HepG2 (cell line): ENCODE measurements at regions not wholly inside any gene's neighbourhood (a gene's known extent, or its start where the extent isn't known, plus 50 kb on each side); places are given as distances from the start of the nearest gene placed in this dataset.

ENCODE experiments used
- ATAC-seq: fragments of 200-7000 bp; cut with Tn5 transposase; 3 replicates; pipeline ENCODE4 v1.9.1; 2020; ENCODE audit warnings: mild to moderate bottlenecking, moderate library complexity
- BruUV-seq: library from RNA; stranded (reverse); fragments of 400-500 nt; replicated peaks from 2 replicates; lab custom pipeline; 2021; lab: Mats Ljungman, UMichigan
- CTCF ChIA-PET: fragments of 300-600 bp; formaldehyde crosslinking; extraction: SDS; loops from one replicate; lab custom pipeline; 2021; ENCODE audit warnings: low total read pairs, inconsistent platforms, low intra/inter-chr PET ratio; lab: Yijun Ruan, JAX
- POLR2A ChIA-PET: fragments of 350-600 bp; sonication (Branson Sonifier 250); formaldehyde crosslinking; loops from one replicate; lab custom pipeline; 2020; ENCODE audit warnings: antibody characterized with exemption, inconsistent platforms; lab: Yijun Ruan, JAX
- DNase-seq: peaks from one replicate; pipeline ENCODE4 v3.0.0-alpha.2; 2015; ENCODE audit warnings: low spot score
- FAIRE-seq: peaks from 3 replicates; lab custom pipeline; 2011; peaks lifted over from hg19 to GRCh38; lab: Jason Lieb, UNC
- H2AFZ ChIP-seq: one replicate; pipeline ENCODE4 v1.6.1; 2011; ENCODE audit warnings: low read length, inconsistent platforms
- H3K27ac ChIP-seq: fragments of 300-600 bp; 3 replicates; pipeline ENCODE4 v1.8.0; 2011; ENCODE audit warnings: mixed run types, mild to moderate bottlenecking, mixed read lengths, low read length, inconsistent platforms; ENCODE audit not compliant: insufficient read depth; ENCODE audit errors: extremely low read length
- H3K27me3 ChIP-seq, 2 experiments: fragments of 200-600 bp in 1 of 2; 2 replicates in 1 of 2; 3 replicates in 1 of 2; pipeline versions ENCODE4 v1.6.0 to v1.8.0; 2011; ENCODE audit warnings: low read length in 2 of 2, mild to moderate bottlenecking in 2 of 2, moderate library complexity in 2 of 2, inconsistent platforms in 1 of 2; ENCODE audit not compliant: insufficient read depth in 2 of 2, control insufficient read depth in 1 of 2
- H3K36me3 ChIP-seq, 2 experiments: fragments of 200-600 bp in 1 of 2; replicated peaks in 1 of 2; 2 replicates in 1 of 2; 3 replicates in 1 of 2; pipeline versions ENCODE4 v1.5.1 to v1.8.0; 2011; ENCODE audit warnings: low read length in 2 of 2, inconsistent platforms in 1 of 2; ENCODE audit not compliant: insufficient read depth in 2 of 2, control insufficient read depth in 1 of 2
- H3K4me1 ChIP-seq: 2 replicates; pipeline ENCODE4 v1.5.1; 2012; ENCODE audit warnings: low read length, inconsistent platforms; ENCODE audit not compliant: insufficient read depth
- H3K4me2 ChIP-seq: 2 replicates; pipeline ENCODE4 v1.6.0; 2011; ENCODE audit warnings: low read depth, low read length, inconsistent platforms
- H3K4me3 ChIP-seq, 3 experiments: fragments of 200-600 bp in 1 of 3; sonication (generic), shearing (Covaris generic) in 1 of 3; replicated peaks in 1 of 3; 2 replicates each; pipeline ENCODE4 v1.5.1; 2011 to 2016; ENCODE audit warnings: low read length in 3 of 3, inconsistent platforms in 2 of 3, low read depth in 2 of 3, mild to moderate bottlenecking in 2 of 3, control low read depth in 1 of 3, mixed read lengths in 1 of 3; ENCODE audit not compliant: insufficient read depth in 1 of 3
- H3K79me2 ChIP-seq: one replicate; pipeline ENCODE4 v1.6.1; 2011; ENCODE audit warnings: low read length, inconsistent platforms; ENCODE audit not compliant: insufficient read depth
- H3K9ac ChIP-seq: 2 replicates; pipeline ENCODE4 v1.6.0; 2011; ENCODE audit warnings: mild to moderate bottlenecking, low read depth, low read length, inconsistent platforms; ENCODE audit not compliant: insufficient read depth
- H3K9me3 ChIP-seq: 2 replicates; pipeline ENCODE4 v1.5.1; 2012; ENCODE audit warnings: mild to moderate bottlenecking, low read length
- H4K20me1 ChIP-seq: 2 replicates; pipeline ENCODE4 v1.6.0; 2011; ENCODE audit warnings: inconsistent platforms, mild to moderate bottlenecking, low read length, moderate library complexity; ENCODE audit not compliant: insufficient read depth
- ATF6 ChIP-seq: sonication (generic); formaldehyde crosslinking; conservative IDR thresholded peaks from 2 replicates; pipeline ENCODE4 v1.4.0; 2020; ENCODE audit warnings: missing genetic modification reagents
- FOXP4 ChIP-seq: sonication (generic); formaldehyde crosslinking; IDR thresholded peaks from 2 replicates; pipeline ENCODE4 v1.4.0; 2020; ENCODE audit warnings: missing genetic modification reagents
- MATR3 ChIP-seq: sonication (generic); formaldehyde crosslinking; IDR thresholded peaks from 2 replicates; pipeline ENCODE4 v1.4.0; 2020; ENCODE audit warnings: missing genetic modification reagents
- MTA1 ChIP-seq: sonication (generic); formaldehyde crosslinking; IDR thresholded peaks from 2 replicates; pipeline ENCODE4 v1.4.0; 2020; ENCODE audit warnings: missing genetic modification reagents, mild to moderate bottlenecking, borderline replicate concordance
- PHF20 ChIP-seq: sonication (generic); formaldehyde crosslinking; IDR thresholded peaks from 2 replicates; pipeline ENCODE4 v1.5.0; 2020; ENCODE audit warnings: mild to moderate bottlenecking, missing genetic modification reagents
- U2AF1 ChIP-seq: fragments of 200-400 bp; formaldehyde crosslinking; optimal IDR thresholded peaks from 2 replicates; pipeline ENCODE3; 2017; ENCODE audit warnings: mild to moderate bottlenecking, low read depth, low read length
- ZFP36L2 ChIP-seq: sonication (generic); formaldehyde crosslinking; IDR thresholded peaks from 2 replicates; pipeline ENCODE4 v1.4.0; 2020; ENCODE audit warnings: missing genetic modification reagents
- ZNF225 ChIP-seq: sonication (generic); formaldehyde crosslinking; IDR thresholded peaks from 2 replicates; pipeline ENCODE4 v1.4.0; 2020; ENCODE audit warnings: mild to moderate bottlenecking, missing genetic modification reagents
- ZNF260 ChIP-seq: sonication (generic); formaldehyde crosslinking; IDR thresholded peaks from 2 replicates; pipeline ENCODE4 v1.4.0; 2020; ENCODE audit warnings: missing genetic modification reagents, low read depth, mild to moderate bottlenecking, borderline replicate concordance
- ZNF572 ChIP-seq: sonication (generic); formaldehyde crosslinking; IDR thresholded peaks from 2 replicates; pipeline ENCODE4 v1.5.1; 2020; ENCODE audit warnings: mild to moderate bottlenecking, missing genetic modification reagents
- WGBS: methylation state at CpG from one replicate; pipeline ENCODE4 v1.1.6; 2017; ENCODE audit warnings: low lambda C conversion rate; 5-methylcytosine and 5-hydroxymethylcytosine counted together
- in situ Hi-C: cut with HindIII; loops from 2 replicates; pipeline ENCODE4 v1.10.0; 2017; ENCODE audit warnings: low pct_unique_long_range_greater_than_20kb; ENCODE audit not compliant: extremely low pct_ligation_motif_present
- intact Hi-C: fragments of 100-400 bp; cut with micrococcal nuclease; formaldehyde crosslinking; loops from one replicate; pipeline ENCODE4 v1.10.0; 2022; ENCODE audit not compliant: unreplicated experiment
- TF ChIP-seq, protein P1 (sequence below): sonication (generic); formaldehyde crosslinking; IDR thresholded peaks from 2 replicates; pipeline ENCODE4 v1.9.0; 2022; ENCODE audit warnings: low read depth, missing genetic modification reagents
- TF ChIP-seq, protein P2 (sequence below): sonication (generic); formaldehyde crosslinking; IDR thresholded peaks from 2 replicates; pipeline ENCODE4 v1.5.0; 2020; ENCODE audit warnings: mild to moderate bottlenecking, missing genetic modification reagents, moderate library complexity

GRCh38 chr18:22525313-22525712 lies 107.6 kb upstream of the CTAGE1 start:
- no peak overlapping the region for H3K4me2 ChIP-seq
- DNase-seq (no peak), ATAC-seq (no peak)
- H3K27ac ChIP-seq, result no peak overlapping the region
- no TSS peak for BruUV-seq
- POLR2A ChIA-PET, result no interaction called here
- intact Hi-C loops, result no loop called here
- CTCF ChIA-PET, result no interaction called here
- H3K27me3 ChIP-seq, result no peaks in the 10 kb centered on the region
- no peak overlapping the region for H2AFZ ChIP-seq
- H3K4me1 ChIP-seq, result no peaks in the 10 kb centered on the region
- no peaks in the 10 kb centered on the region for H3K36me3 ChIP-seq
- H3K9me3 ChIP-seq, result no peaks in the 10 kb centered on the region
- H3K4me3 ChIP-seq, result no peak overlapping the region
- no peaks in the 10 kb centered on the region for H3K79me2 ChIP-seq
- no peak for TF ChIP-seq ZNF225
- no peak for TF ChIP-seq FOXP4 (CRISPR knock-in tag)
- TF ChIP-seq PHF20, result no peak
- TF ChIP-seq, protein P1, sequence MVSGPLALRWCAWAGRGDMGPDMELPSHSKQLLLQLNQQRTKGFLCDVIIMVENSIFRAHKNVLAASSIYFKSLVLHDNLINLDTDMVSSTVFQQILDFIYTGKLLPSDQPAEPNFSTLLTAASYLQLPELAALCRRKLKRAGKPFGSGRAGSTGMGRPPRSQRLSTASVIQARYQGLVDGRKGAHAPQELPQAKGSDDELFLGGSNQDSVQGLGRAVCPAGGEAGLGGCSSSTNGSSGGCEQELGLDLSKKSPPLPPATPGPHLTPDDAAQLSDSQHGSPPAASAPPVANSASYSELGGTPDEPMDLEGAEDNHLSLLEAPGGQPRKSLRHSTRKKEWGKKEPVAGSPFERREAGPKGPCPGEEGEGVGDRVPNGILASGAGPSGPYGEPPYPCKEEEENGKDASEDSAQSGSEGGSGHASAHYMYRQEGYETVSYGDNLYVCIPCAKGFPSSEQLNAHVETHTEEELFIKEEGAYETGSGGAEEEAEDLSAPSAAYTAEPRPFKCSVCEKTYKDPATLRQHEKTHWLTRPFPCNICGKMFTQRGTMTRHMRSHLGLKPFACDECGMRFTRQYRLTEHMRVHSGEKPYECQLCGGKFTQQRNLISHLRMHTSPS (CRISPR knock-in tag), result no peak
- no peak for TF ChIP-seq ZNF572 (CRISPR knock-in tag)
- TF ChIP-seq ATF6 (CRISPR knock-in tag), result no peak
- no peak for TF ChIP-seq MATR3 (CRISPR knock-in tag)
- TF ChIP-seq MTA1 (CRISPR knock-in tag), result no peak
- TF ChIP-seq, protein P2, sequence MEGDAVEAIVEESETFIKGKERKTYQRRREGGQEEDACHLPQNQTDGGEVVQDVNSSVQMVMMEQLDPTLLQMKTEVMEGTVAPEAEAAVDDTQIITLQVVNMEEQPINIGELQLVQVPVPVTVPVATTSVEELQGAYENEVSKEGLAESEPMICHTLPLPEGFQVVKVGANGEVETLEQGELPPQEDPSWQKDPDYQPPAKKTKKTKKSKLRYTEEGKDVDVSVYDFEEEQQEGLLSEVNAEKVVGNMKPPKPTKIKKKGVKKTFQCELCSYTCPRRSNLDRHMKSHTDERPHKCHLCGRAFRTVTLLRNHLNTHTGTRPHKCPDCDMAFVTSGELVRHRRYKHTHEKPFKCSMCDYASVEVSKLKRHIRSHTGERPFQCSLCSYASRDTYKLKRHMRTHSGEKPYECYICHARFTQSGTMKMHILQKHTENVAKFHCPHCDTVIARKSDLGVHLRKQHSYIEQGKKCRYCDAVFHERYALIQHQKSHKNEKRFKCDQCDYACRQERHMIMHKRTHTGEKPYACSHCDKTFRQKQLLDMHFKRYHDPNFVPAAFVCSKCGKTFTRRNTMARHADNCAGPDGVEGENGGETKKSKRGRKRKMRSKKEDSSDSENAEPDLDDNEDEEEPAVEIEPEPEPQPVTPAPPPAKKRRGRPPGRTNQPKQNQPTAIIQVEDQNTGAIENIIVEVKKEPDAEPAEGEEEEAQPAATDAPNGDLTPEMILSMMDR (CRISPR knock-in tag), result no peak
- TF ChIP-seq U2AF1, result no peak
- no peak for TF ChIP-seq ZFP36L2 (CRISPR knock-in tag)
- TF ChIP-seq ZNF260, result no peak
- TF ChIP-seq, all 625 proteins: peak for 0
- no peak for FAIRE-seq
- Histone ChIP-seq H3K9ac (no peak overlapping the region), H4K20me1 (no peaks in the 10 kb centered on the region)
- 63% methylated on average over 3 of the region's 3 CpGs for WGBS
- in situ Hi-C loops, result no loop called here
